Mucosa of descending colon (tissue), 3 donors: ENCODE measurements at regions not wholly inside any gene's neighbourhood (a gene's known extent, or its start where the extent isn't known, plus 50 kb on each side); places are given as distances from the start of the nearest gene placed in this dataset.

Source experiments
- ATAC-seq: fragments of 200-7000 bp; cut with Tn5 transposase; one replicate; pipeline ENCODE4 v1.9.1; 2020; ENCODE audit warnings: mild to moderate bottlenecking, moderate library complexity
- DNase-seq, 3 donors: peaks; one replicate each; pipeline ENCODE4 v3.0.0-alpha.2; 2020
- H3K36me3 ChIP-seq: fragments of 200-600 bp; one replicate; pipeline ENCODE4 v1.8.0; 2021; ENCODE audit warnings: low read depth, mild to moderate bottlenecking
- H3K4me1 ChIP-seq: fragments of 200-600 bp; one replicate; pipeline ENCODE4 v1.8.0; 2021; ENCODE audit warnings: low read depth, mild to moderate bottlenecking
- H3K4me3 ChIP-seq: fragments of 200-600 bp; one replicate; pipeline ENCODE4 v1.8.0; 2021; ENCODE audit warnings: mild to moderate bottlenecking
- H3K9me3 ChIP-seq: fragments of 200-600 bp; one replicate; pipeline ENCODE4 v1.8.0; 2021; ENCODE audit warnings: mild to moderate bottlenecking
- intact Hi-C, 2 donors: fragments of 100-400 bp; cut with DNase I in 1 of 2; cut with micrococcal nuclease in 1 of 2; formaldehyde crosslinking; loops; one replicate each; pipeline versions ENCODE4 v1.11.0 to v1.11.1; 2022; cut with DNase I, micrococcal nuclease
- TF ChIP-seq, protein P1 (sequence below): fragments of 200-600 bp; IDR thresholded peaks from one replicate; pipeline ENCODE4 v1.8.0; 2022; ENCODE audit warnings: antibody characterized with exemption, mild to moderate bottlenecking
- donor health status: DM: no; HTN: no; CAD: no; lungs with moderate emphysema.
- donor health status: DM: no; HTN: no; CAD: no.
- donor health status: DM: no; HTN: yes; CAD: no.

GRCh38 chrX:136975684-136976470, 57.9 kb downstream of the GPR101 start:
- no peak for ATAC-seq
- intact Hi-C loops = no loop called here
- DNase-seq = no peak
- Histone ChIP-seq H3K9me3 (no peaks in the 10 kb centered on the region), H3K36me3 (no peaks in the 10 kb centered on the region), H3K4me1 (no peaks in the 10 kb centered on the region), H3K4me3 (no peak overlapping the region)
- TF ChIP-seq, protein P1, sequence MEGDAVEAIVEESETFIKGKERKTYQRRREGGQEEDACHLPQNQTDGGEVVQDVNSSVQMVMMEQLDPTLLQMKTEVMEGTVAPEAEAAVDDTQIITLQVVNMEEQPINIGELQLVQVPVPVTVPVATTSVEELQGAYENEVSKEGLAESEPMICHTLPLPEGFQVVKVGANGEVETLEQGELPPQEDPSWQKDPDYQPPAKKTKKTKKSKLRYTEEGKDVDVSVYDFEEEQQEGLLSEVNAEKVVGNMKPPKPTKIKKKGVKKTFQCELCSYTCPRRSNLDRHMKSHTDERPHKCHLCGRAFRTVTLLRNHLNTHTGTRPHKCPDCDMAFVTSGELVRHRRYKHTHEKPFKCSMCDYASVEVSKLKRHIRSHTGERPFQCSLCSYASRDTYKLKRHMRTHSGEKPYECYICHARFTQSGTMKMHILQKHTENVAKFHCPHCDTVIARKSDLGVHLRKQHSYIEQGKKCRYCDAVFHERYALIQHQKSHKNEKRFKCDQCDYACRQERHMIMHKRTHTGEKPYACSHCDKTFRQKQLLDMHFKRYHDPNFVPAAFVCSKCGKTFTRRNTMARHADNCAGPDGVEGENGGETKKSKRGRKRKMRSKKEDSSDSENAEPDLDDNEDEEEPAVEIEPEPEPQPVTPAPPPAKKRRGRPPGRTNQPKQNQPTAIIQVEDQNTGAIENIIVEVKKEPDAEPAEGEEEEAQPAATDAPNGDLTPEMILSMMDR = no peak

DNA sequence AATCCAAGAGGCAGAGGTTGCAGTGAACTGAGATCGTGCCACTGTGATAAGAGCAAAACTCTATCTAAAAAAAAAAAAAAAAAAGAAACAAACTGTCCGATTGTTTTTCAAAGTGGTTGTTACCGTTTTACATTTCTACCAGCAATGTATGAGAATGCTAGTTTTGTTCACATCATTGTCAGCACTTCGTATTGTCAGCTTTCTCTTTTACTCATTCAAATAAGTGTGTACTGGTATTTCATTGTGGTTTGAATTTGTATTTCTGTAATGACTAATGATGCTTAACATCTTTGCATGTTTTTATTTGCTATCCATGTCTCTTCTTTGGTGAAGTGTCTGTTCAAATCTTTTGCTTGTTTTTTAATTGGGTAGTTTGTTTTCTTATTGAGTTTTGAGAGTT, 65.8 kb downstream of the GPR101 start:
- DNase-seq = no peak
- no peak for ATAC-seq
- TF ChIP-seq, protein P1 = no peak

DNA sequence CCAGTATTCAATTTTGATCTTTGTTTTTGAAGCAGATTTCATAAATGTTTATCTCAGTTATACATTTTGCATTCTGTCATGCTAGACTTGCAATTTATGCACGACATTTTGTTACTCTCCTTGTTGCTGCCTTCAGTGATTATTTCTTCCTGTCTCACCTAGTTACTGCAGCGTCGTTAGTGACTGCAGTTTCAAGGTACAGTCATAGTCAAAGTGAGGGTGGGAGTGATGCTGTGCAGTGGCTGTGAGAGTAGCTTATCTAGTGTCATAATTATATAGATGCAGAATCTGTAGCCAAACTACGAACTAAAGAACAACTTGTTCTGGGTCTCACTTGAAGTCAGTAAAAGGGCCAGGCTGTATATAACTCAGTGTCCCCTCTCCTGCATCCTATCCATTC, 69.8 kb downstream of the GPR101 start:
- Histone ChIP-seq H3K4me3 (no peak overlapping the region), H3K9me3 (no peaks in the 10 kb centered on the region), H3K36me3 (no peaks in the 10 kb centered on the region), H3K4me1 (no peaks in the 10 kb centered on the region)
- DNase-seq (no peak), ATAC-seq (no peak)
- intact Hi-C loops = no loop called here
- TF ChIP-seq, protein P1 = no peak

More for the DNA sequence above, 65.8 kb downstream of the GPR101 start:
- Histone ChIP-seq H3K36me3 (no peaks in the 10 kb centered on the region), H3K4me1 (no peaks in the 10 kb centered on the region), H3K9me3 (no peaks in the 10 kb centered on the region), H3K4me3 (no peak overlapping the region)
- intact Hi-C loops = no loop called here

- intact Hi-C loops = no loop called here
- Histone ChIP-seq H3K36me3 (no peaks in the 10 kb centered on the region), H3K4me3 (no peak overlapping the region), H3K9me3 (no peaks in the 10 kb centered on the region), H3K4me1 (no peaks in the 10 kb centered on the region)
- DNase-seq (no peak), ATAC-seq (no peak)
- TF ChIP-seq, protein P1 = no peak
Measured at GRCh38 chrX:136961594-136962135, 72.1 kb downstream of the GPR101 start.

GRCh38 chrX:136954930-136955329, 74.4 kb upstream of the RBMX start:
- intact Hi-C loops = no loop called here
- no peaks in the 10 kb centered on the region for H3K36me3 ChIP-seq
- DNase-seq = no peak
- TF ChIP-seq, protein P1 = no peak
- ATAC-seq = no peak
- H3K4me3 ChIP-seq = no peak overlapping the region
- H3K4me1 ChIP-seq = peaks cover 3% of the 10 kb centered on the region
- H3K9me3 ChIP-seq = no peaks in the 10 kb centered on the region
